ENCODE measurements at regions not wholly inside any gene's neighbourhood (a gene's known extent, or its start where the extent isn't known, plus 50 kb on each side); places are given as distances from the start of the nearest gene placed in this dataset.

- Histone ChIP-seq H3K27ac (peak overlapping the region in 2 of 4 donors; percentile 7 to 23), H3K27me3 (no peaks in the 10 kb centered on the region), H3K4me1 (peaks cover 0 to 21% (median 7%) of the 10 kb centered on the region in 4 donors), H3K36me3 (no peaks in the 10 kb centered on the region), H3K9me3 (no peaks in the 10 kb centered on the region), H3K4me3 (no peak overlapping the region)
- no peak for TF ChIP-seq POLR2AphosphoS5 (IDR thresholded peaks at IDR 0.05)
- no peak for TF ChIP-seq POLR2A (IDR thresholded peaks at IDR 0.05)
- no peak for TF ChIP-seq CTCF (IDR thresholded peaks at IDR 0.05)
- TF ChIP-seq EP300 (IDR thresholded peaks at IDR 0.05; ENCODE audit: low read depth): no peak
- intact Hi-C loops (cut with DNase I; ENCODE audit: low total_unique reads): no loop called here
- 38 to 55% methylated on average over 2 to 3 of the region's 3 CpGs for WGBS, 2 donors (ENCODE audit: low coverage in 1 of 2)
- no peak for DNase-seq
- in situ Hi-C loops (cut with MboI; ENCODE audit: low pct_ligation_motif_present in 1 of 4, low pct_unique_long_range_greater_than_20kb in 1 of 4, low sequenced_read_pairs in 3 of 4): loop anchor here (10.0 to 25.0 kb wide), 3 partner anchors 193 to 970 kb away; no protein-coding TSS in a partner anchor
These were observed 181.2 kb upstream of the IL12A start for GRCh38 chr3:159807137-159808040.

GRCh38 chr3:159813822-159814531 lies 174.7 kb upstream of the IL12A start:
- in situ Hi-C loops (cut with MboI; ENCODE audit: low pct_ligation_motif_present in 1 of 4, low pct_unique_long_range_greater_than_20kb in 1 of 4, low sequenced_read_pairs in 3 of 4): loop anchor here (25.0 kb wide), 2 partner anchors 552 to 977 kb away; no protein-coding TSS in a partner anchor
- peak overlapping the region; percentile 49 to 73 (median 70) for H3K27ac ChIP-seq
- WGBS, 2 donors (ENCODE audit: low coverage in 1 of 2): 28% methylated on average over 8 of the region's 8 CpGs; no CpG with 5 or more reads in 1 of the 2 donors
- H3K4me3 ChIP-seq: no peak overlapping the region
- DNase-seq: peak; percentile 68
- H3K9me3 ChIP-seq: no peaks in the 10 kb centered on the region
- H3K36me3 ChIP-seq: no peaks in the 10 kb centered on the region
- TF ChIP-seq POLR2A (IDR thresholded peaks at IDR 0.05) (no peak), POLR2AphosphoS5 (IDR thresholded peaks at IDR 0.05) (no peak), CTCF (IDR thresholded peaks at IDR 0.05) (no peak), EP300 (IDR thresholded peaks at IDR 0.05; ENCODE audit: low read depth) (no peak)
- H3K27me3 ChIP-seq: no peaks in the 10 kb centered on the region
- intact Hi-C loops (cut with DNase I; ENCODE audit: low total_unique reads): no loop called here
- peaks cover 0 to 43% (median 18%) of the 10 kb centered on the region in 4 donors for H3K4me1 ChIP-seq

- H3K36me3 ChIP-seq: no peaks in the 10 kb centered on the region
- H3K4me3 ChIP-seq: no peak overlapping the region
- in situ Hi-C loops (cut with MboI; ENCODE audit: low pct_ligation_motif_present in 1 of 4, low pct_unique_long_range_greater_than_20kb in 1 of 4, low sequenced_read_pairs in 3 of 4): loop anchor here (25.0 kb wide), 2 partner anchors 554 to 979 kb away; no protein-coding TSS in a partner anchor
- DNase-seq: no peak
- peak in 1 of 3 donors; percentile 40 for TF ChIP-seq POLR2AphosphoS5 (IDR thresholded peaks at IDR 0.05)
- TF ChIP-seq POLR2A (IDR thresholded peaks at IDR 0.05): no peak
- peaks cover 6 to 43% (median 18%) of the 10 kb centered on the region in 4 donors for H3K4me1 ChIP-seq
- no peaks in the 10 kb centered on the region for H3K9me3 ChIP-seq
- H3K27me3 ChIP-seq: no peaks in the 10 kb centered on the region
- WGBS, 2 donors (ENCODE audit: low coverage in 1 of 2): 58 to 73% methylated on average over 2 to 3 of the region's 3 CpGs
- intact Hi-C loops (cut with DNase I; ENCODE audit: low total_unique reads): no loop called here
- H3K27ac ChIP-seq: peak overlapping the region; percentile 20 to 55 (median 50)
These were observed 172.1 kb upstream of the IL12A start for GRCh38 chr3:159816512-159816911.

GRCh38 chr3:159817126-159817525 lies 171.5 kb upstream of the IL12A start:
- TF ChIP-seq POLR2A (IDR thresholded peaks at IDR 0.05) (no peak), POLR2AphosphoS5 (IDR thresholded peaks at IDR 0.05) (no peak), CTCF (IDR thresholded peaks at IDR 0.05) (no peak), EP300 (IDR thresholded peaks at IDR 0.05; ENCODE audit: low read depth) (no peak)
- no peaks in the 10 kb centered on the region for H3K9me3 ChIP-seq
- intact Hi-C loops (cut with DNase I; ENCODE audit: low total_unique reads) (no loop called here), in situ Hi-C loops (cut with MboI; ENCODE audit: low pct_ligation_motif_present in 1 of 4, low pct_unique_long_range_greater_than_20kb in 1 of 4, low sequenced_read_pairs in 3 of 4) (loop anchor here (25.0 kb wide), 2 partner anchors 555 to 980 kb away; no protein-coding TSS in a partner anchor)
- WGBS, 2 donors (ENCODE audit: low coverage in 1 of 2): 91 to 93% methylated on average over 5 to 6 of the region's 6 CpGs
- peak overlapping the region in 3 of 4 donors; percentile 39 to 55 (median 48) for H3K27ac ChIP-seq
- H3K36me3 ChIP-seq: no peaks in the 10 kb centered on the region
- no peak overlapping the region for H3K4me3 ChIP-seq
- DNase-seq: no peak
- H3K27me3 ChIP-seq: no peaks in the 10 kb centered on the region
- peaks cover 6 to 43% (median 18%) of the 10 kb centered on the region in 4 donors for H3K4me1 ChIP-seq
